Stimulated activated CD8-positive, alpha-beta memory T cell treated with anti-CD3 and anti-CD28 coated beads, Interleukin-2, amount 100 ng/mL, for 48 hours (primary cell): ENCODE measurements at regions not wholly inside any gene's neighbourhood (a gene's known extent, or its start where the extent isn't known, plus 50 kb on each side); places are given as distances from the start of the nearest gene placed in this dataset.
A peak's percentile ranks its signal among the peaks of the same experiment; 100 is the strongest.

Experiments used
- DNase-seq, 2 donors: peaks; one replicate each; pipeline ENCODE4 v3.0.0-alpha.2; 2020; ENCODE audit warnings: low read depth in 2 of 2

GRCh38 chrX:148363471-148364235, 136.8 kb upstream of the AFF2 start:
- DNase-seq = no peak

DNA sequence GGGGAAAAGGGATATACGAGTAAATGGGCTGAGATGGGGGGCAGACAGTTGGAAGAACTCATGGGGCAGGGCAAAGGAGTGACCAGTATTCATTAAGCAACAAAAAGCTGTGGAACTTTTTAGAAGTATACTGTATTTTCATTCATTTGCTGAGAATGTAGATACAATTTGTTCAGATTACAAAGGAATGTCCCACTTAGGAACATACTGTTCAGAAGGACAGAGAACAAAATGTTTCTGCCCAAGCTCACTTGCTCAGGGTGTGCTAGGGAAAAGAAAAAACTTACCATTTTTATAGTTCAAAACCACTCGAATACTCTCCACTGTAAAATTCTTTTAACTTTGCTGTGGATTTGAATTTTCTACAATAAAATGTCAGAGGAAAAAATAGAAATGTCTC, 135.2 kb upstream of the AFF2 start:
- no peak for DNase-seq

GRCh38 chrX:148371291-148371690, 129.1 kb upstream of the AFF2 start:
- DNase-seq = no peak

DNA sequence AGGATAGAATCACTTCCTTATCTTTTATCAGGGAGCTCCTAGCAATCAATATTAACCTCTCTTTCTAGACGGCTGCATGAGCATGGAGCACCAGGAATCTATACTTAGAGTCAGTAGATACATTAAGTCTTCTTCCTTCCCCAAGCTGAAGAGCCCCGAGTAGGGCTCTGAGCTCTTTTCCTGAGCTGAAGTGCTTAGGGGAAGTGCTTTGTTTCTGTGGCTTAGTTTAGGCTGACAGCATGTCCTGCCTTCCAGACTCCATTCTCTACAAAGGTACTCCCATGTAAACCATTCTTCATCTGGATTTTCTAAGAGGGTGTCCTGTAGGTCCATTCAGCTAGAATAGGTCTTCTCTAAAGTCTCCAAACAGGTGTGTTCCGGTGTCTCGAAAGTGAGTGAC, 127.5 kb upstream of the AFF2 start:
- no peak for DNase-seq

DNA sequence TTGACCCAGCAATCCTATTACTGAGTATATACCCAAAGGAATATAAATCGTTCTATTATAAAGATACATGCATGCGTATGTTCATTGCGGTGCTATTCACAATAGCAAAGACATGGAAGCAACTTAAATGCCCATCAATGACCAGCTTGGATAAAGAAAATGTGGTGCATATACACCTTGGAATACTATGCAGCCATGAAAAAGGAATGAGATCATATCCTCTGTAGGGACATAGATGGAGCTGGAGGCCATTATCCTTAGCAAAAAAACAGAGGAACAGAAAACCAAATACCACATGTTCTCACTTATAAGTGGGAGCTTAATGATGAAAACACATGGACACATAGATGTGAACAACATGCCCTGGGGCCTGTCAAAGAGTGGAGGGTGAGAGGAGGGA, 124.1 kb upstream of the AFF2 start:
- DNase-seq = no peak

DNA sequence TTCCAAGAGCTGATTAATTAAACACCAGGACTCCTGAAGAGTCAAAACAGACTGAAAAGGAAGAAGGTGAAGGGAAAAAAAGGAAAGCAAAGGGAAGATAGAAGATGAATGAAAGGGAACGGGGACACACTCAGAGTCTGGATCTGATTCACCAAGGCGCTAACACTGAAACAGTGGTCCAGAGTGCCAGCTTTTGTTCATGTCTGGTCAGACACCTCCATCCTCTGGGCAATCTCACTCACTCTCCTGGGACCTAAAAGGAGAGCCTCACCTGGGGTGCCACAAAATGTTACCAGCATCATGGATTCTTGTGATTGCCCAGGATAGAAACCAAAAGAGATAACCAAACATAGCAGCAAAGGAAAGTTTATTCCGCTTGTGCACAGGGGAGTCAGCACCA, 120.3 kb upstream of the AFF2 start:
- no peak for DNase-seq

DNA sequence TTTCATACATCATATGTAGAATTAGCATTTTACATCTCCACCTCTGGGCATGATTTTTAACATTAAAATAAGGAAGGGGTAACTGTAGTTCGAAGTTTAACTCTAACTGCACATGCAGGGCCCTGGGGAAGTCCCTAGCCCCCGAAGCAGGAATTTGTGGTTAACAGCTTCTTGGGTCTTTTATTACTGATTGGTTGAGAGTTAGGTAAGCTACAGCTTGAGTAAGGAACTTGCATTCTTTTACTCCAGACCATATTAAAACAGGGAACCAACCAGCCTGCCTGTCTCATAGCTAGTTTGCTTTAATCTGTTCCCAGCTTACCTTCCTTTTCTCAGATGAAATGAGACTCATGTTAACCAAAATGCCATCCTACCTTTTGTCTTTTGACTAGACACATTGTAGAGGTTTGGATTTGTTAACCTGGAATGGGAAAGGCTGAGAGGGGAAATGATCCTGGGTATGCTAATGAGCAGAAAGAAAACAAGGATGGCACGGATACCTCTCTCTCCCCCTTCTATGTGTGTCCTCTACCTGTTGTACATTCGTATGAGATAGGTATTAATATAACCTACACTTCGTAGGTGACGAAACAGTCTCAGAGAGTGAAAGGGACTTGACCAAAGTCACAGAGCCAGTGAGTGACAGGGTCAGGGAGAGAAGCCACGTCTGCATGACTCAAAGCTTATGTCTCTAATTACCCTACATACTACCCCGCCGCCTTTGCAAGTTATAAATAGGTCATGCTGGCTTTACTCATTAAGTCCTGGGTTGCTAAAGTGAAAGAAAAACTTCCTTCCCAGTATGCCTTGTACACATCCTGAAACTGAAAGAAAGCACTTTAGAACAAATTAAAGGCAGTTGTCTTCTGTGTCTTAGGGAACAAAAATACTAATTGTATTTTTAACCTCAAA, 119.5 kb upstream of the AFF2 start:
- DNase-seq = peak in 1 of 2 donors; percentile 19

GRCh38 chrX:148381603-148382002, 118.8 kb upstream of the AFF2 start:
- DNase-seq = no peak

DNA sequence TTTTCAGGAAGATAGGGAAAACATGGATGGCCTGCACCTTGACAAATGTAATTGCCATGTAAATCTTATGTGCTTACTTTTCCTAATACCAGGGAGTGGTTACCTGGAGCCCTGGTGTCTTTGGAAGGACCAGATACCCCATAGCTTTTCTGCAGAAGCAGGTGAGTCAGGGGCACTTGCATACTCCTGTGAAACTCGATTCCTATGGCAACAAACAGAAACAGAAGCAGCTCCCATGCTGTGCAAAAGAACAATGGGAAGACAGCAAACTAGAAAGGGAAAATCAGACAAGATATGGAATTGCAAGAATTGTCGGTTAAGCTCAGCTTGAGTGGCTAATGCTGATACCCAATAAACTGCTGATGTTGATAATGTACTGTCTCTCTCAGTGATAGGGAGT, 117.4 kb upstream of the AFF2 start:
- no peak for DNase-seq

DNA sequence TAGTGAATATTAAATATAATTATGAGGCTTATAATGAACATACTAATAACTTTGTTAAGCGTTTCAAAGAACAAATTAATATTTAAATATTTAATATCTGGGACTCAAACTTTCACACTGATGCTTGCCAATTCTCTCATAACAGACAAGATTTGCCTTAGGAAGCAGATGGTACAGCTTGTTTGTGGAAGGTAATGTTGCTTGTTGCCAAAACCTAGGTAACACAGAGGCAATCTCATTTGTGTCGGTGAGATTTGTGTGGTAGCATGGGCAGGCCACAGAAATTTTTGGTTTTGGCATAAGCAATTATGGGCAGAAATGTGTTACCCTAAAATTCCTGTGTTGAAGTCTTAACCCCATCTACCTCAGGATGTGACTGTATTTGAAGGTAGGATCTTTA, 114.9 kb upstream of the AFF2 start:
- no peak for DNase-seq

DNA sequence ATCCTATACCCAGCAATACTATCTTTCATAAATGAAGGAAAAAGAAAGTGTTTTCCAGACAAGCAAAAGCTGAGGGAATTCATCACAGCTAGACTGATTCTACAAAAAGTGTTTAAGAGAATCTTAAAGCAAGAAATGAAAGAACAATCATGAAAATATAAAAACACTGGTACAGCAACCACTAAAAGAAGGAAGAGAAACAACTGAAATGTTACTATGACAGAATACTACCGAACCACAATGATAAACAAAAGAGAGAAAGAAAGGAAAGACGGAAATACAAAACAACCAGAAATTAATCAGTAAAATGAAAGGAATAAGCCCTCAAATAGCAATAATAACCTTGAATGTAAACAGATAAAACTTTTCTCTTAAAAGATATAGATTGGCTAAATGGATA, 110.8 kb upstream of the AFF2 start:
- no peak for DNase-seq

DNA sequence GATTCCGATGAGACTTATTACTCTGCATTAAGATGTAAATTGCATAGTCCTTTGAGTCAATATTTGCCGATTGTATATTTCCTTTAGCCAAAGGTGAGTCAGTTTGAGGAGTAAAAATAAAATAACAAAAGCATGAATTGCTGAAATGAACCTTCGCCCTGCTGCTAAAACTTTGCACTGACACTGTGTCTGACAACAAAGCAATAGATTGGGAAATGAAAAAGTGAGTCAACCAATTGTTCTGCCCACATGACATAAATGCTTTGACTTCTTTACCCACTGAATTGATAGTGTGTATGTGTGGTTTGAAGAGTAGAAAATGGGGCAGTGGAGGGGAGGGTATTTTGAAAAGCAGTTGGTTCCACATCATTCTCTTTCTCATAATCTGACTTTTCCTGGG, 88.4 kb upstream of the AFF2 start:
- no peak for DNase-seq

GRCh38 chrX:148416142-148416541, 84.3 kb upstream of the AFF2 start:
- DNase-seq = no peak

DNA sequence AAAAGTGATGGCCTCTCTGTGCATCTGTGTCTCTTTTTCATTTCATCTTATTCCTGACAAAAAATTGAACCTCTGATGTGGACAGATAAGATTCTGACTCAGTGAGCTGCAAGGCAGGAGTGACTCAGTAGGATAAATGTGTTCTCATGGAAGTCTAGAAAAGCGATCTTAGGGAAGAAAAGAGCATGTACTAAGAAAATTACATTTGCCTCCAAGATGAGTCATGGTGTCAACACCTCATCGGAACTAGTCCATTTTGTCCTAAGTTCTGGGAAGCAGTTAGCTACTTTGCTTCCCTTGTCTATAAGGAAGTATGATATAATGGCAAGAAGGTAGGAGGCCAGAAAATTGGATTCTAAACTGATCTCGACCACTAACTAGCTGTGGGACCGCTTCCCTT, 83.5 kb upstream of the AFF2 start:
- DNase-seq = no peak

GRCh38 chrX:148417934-148418333, 82.5 kb upstream of the AFF2 start:
- no peak for DNase-seq

- DNase-seq = no peak
These were observed 77.9 kb upstream of the AFF2 start for GRCh38 chrX:148422526-148422925.

DNA sequence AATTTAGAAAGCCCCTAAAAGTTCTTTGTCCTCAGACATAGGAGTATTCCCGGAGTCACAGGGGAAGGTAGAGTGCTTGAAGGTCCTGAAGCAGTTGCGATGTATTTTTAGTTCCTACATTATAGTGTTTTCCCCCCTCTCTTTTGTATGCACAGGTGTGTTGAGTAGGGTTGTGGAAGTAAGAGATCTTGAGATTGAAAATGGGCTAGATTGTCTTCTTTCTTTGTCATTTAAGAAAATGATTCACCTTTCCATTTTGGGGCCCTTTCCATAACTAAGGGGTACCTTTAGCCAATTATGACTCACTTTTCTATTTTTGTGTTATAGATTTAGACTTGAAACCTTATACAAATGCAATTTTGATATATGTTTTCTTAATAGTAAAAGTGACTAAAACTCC, 75.8 kb upstream of the AFF2 start:
- no peak for DNase-seq

GRCh38 chrX:148426467-148426866, 74.0 kb upstream of the AFF2 start:
- no peak for DNase-seq

GRCh38 chrX:148441387-148441786, 59.0 kb upstream of the AFF2 start:
- no peak for DNase-seq

DNA sequence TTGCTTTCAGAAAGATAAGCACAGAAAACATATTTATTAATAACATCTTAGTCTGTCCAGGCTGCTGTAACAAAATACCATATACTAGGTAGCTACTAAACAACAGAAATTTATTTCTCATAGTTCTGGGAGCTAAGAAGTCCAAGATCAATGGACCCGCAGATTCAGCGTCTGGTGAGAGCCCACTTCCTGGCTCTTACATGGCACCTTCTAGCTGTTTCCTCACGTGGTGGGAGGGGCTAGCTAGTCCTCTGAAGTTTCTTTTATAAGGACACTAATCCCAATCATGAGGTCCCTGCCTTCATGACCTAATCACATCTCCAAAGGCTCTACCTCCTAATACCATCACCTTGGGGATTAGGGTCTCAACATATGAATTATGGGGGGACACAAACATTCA, 57.2 kb upstream of the AFF2 start:
- no peak for DNase-seq

GRCh38 chrX:148448686-148449085, 51.7 kb upstream of the AFF2 start:
- no peak for DNase-seq
